ENCODE measurements at regions not wholly inside any gene's neighbourhood (a gene's known extent, or its start where the extent isn't known, plus 50 kb on each side); places are given as distances from the start of the nearest gene placed in this dataset.

- TF ChIP-seq CTCF (IDR thresholded peaks at IDR 0.05 in 8 of 11, conservative IDR thresholded peaks at IDR 0.05 in 3 of 11) (no peak), POLR2AphosphoS5 (IDR thresholded peaks at IDR 0.05) (no peak), POLR2A (IDR thresholded peaks at IDR 0.05) (no peak)
These were observed 197.1 kb upstream of the SSTR4 start for GRCh38 chr20:22838001-22838400.
